ENCODE measurements at regions not wholly inside any gene's neighbourhood (a gene's known extent, or its start where the extent isn't known, plus 50 kb on each side); places are given as distances from the start of the nearest gene placed in this dataset.

GRCh38 chr13:65990684-65991083, 1239.5 kb downstream of the PCDH9 start (continued):
- TF ChIP-seq NFAT5 (CRISPR knock-in tag; IDR thresholded peaks at IDR 0.05) (no peak), ZNF687 (CRISPR knock-in tag; IDR thresholded peaks at IDR 0.05) (no peak)

- WGBS (ENCODE audit: low lambda C conversion rate) = 24% methylated on average over 10 of the region's 10 CpGs
- in situ Hi-C loops (cut with HindIII; ENCODE audit: extremely low pct_ligation_motif_present, low pct_unique_long_range_greater_than_20kb) (no loop called here), intact Hi-C loops (cut with micrococcal nuclease; ENCODE audit: unreplicated experiment) (no loop called here)
- no peak overlapping the region for H3K9ac ChIP-seq (ENCODE audit: insufficient read depth, low read depth, low read length)
- BruUV-seq (replicated peaks) = no TSS peak
- H3K4me3 ChIP-seq (replicated peaks in 1 of 3; ENCODE audit: insufficient read depth in 1 of 3, low read depth in 2 of 3, low read length in 3 of 3) = no peak overlapping the region
- no peaks in the 10 kb centered on the region for H3K4me1 ChIP-seq (ENCODE audit: insufficient read depth, low read length)
- no peaks in the 10 kb centered on the region for H4K20me1 ChIP-seq (ENCODE audit: insufficient read depth, low read length)
- no peak overlapping the region for H2AFZ ChIP-seq (ENCODE audit: low read length)
- FAIRE-seq (no peak), ATAC-seq (peak; percentile 69), DNase-seq (ENCODE audit: low spot score) (peak; percentile 16)
- H3K27me3 ChIP-seq (ENCODE audit: control insufficient read depth in 1 of 2, insufficient read depth in 2 of 2, low read length in 2 of 2) = no peaks in the 10 kb centered on the region
- H3K4me2 ChIP-seq (ENCODE audit: low read depth, low read length) = no peak overlapping the region
- H3K27ac ChIP-seq (ENCODE audit: extremely low read length, insufficient read depth, low read length) = no peak overlapping the region
- no peaks in the 10 kb centered on the region for H3K9me3 ChIP-seq (ENCODE audit: low read length)
- ChIA-PET CTCF (ENCODE audit: low intra/inter-chr PET ratio, low total read pairs) (no interaction called here), POLR2A (no interaction called here)
- TF ChIP-seq ZNF496 (CRISPR knock-in tag; IDR thresholded peaks at IDR 0.05; ENCODE audit: insufficient replicate concordance) (no peak), CTCF (CRISPR knock-in tag; IDR thresholded peaks at IDR 0.05) (peak; percentile 28)
- H3K79me2 ChIP-seq (ENCODE audit: insufficient read depth, low read length) = no peaks in the 10 kb centered on the region
- no peaks in the 10 kb centered on the region for H3K36me3 ChIP-seq (replicated peaks in 1 of 2; ENCODE audit: control insufficient read depth in 1 of 2, insufficient read depth in 2 of 2, low read length in 2 of 2)
Measured at GRCh38 chr13:65985612-65986011, 1244.5 kb downstream of the PCDH9 start.
